Type B pancreatic cell (in vitro differentiated cells): ENCODE measurements at regions not wholly inside any gene's neighbourhood (a gene's known extent, or its start where the extent isn't known, plus 50 kb on each side); places are given as distances from the start of the nearest gene placed in this dataset.

Source experiments
- DNase-seq: peaks from one replicate; pipeline ENCODE4 v3.0.0; 2021; ENCODE audit warnings: mixed read lengths; ENCODE audit not compliant: unreplicated experiment; ENCODE audit errors: extremely low spot score
- H3K27ac Mint-ChIP-seq: 2 replicates; pipeline ENCODE4 v1.8.0; 2021; ENCODE audit warnings: mild to moderate bottlenecking, mixed read lengths
- H3K27me3 Mint-ChIP-seq: 2 replicates; pipeline ENCODE4 v1.8.0; 2021; ENCODE audit warnings: mixed read lengths
- H3K36me3 Mint-ChIP-seq: 2 replicates; pipeline ENCODE4 v1.8.0; 2021; ENCODE audit warnings: mixed read lengths
- H3K4me1 Mint-ChIP-seq: one replicate; pipeline ENCODE4 v1.8.0; 2021; ENCODE audit warnings: mixed read lengths; ENCODE audit not compliant: unreplicated experiment
- H3K4me3 Mint-ChIP-seq: 2 replicates; pipeline ENCODE4 v1.8.0; 2021; ENCODE audit warnings: mild to moderate bottlenecking, mixed read lengths
- H3K9me3 Mint-ChIP-seq: 2 replicates; pipeline ENCODE4 v1.8.0; 2021; ENCODE audit warnings: mixed read lengths
- CTCF ChIP-seq: fragments of 200-600 bp; sonication (generic); conservative IDR thresholded peaks from 2 replicates; pipeline ENCODE4 v1.5.0; 2021; ENCODE audit warnings: antibody characterized with exemption, mild to moderate bottlenecking

GRCh38 chr5:155915601-155916000, 411.4 kb upstream of the SGCD start:
- TF ChIP-seq CTCF: no peak
- Mint-ChIP-seq H3K9me3 (no peaks in the 10 kb centered on the region), H3K4me3 (no peak overlapping the region), H3K27me3 (peaks cover 3% of the 10 kb centered on the region), H3K4me1 (no peaks in the 10 kb centered on the region), H3K36me3 (no peaks in the 10 kb centered on the region), H3K27ac (no peak overlapping the region)
- no peak for DNase-seq

- H3K4me1 Mint-ChIP-seq: no peaks in the 10 kb centered on the region
These were observed 407.8 kb upstream of the SGCD start for GRCh38 chr5:155919126-155919525.

GRCh38 chr5:155919725-155920124, 407.2 kb upstream of the SGCD start:
- Mint-ChIP-seq H3K9me3 (no peaks in the 10 kb centered on the region), H3K4me3 (no peak overlapping the region), H3K27ac (no peak overlapping the region), H3K4me1 (no peaks in the 10 kb centered on the region), H3K27me3 (peaks cover 7% of the 10 kb centered on the region), H3K36me3 (no peaks in the 10 kb centered on the region)
- TF ChIP-seq CTCF: no peak
- DNase-seq: no peak

More at GRCh38 chr5:155919126-155919525, 407.8 kb upstream of the SGCD start:
- no peak for DNase-seq
- Mint-ChIP-seq H3K4me3 (no peak overlapping the region), H3K27me3 (peaks cover 7% of the 10 kb centered on the region), H3K36me3 (no peaks in the 10 kb centered on the region), H3K9me3 (no peaks in the 10 kb centered on the region), H3K27ac (no peak overlapping the region)
- no peak for TF ChIP-seq CTCF

- no peak overlapping the region for H3K27ac Mint-ChIP-seq
- no peaks in the 10 kb centered on the region for H3K9me3 Mint-ChIP-seq
- no peaks in the 10 kb centered on the region for H3K4me1 Mint-ChIP-seq
- peaks cover 7% of the 10 kb centered on the region for H3K27me3 Mint-ChIP-seq
- no peak for TF ChIP-seq CTCF
- H3K4me3 Mint-ChIP-seq: no peak overlapping the region
- no peaks in the 10 kb centered on the region for H3K36me3 Mint-ChIP-seq
- no peak for DNase-seq
These were observed 405.3 kb upstream of the SGCD start for GRCh38 chr5:155921621-155922020.

- Mint-ChIP-seq H3K27ac (no peak overlapping the region), H3K9me3 (no peaks in the 10 kb centered on the region)
These were observed 403.2 kb upstream of the SGCD start for GRCh38 chr5:155923784-155924183.

More at GRCh38 chr5:155923784-155924183, 403.2 kb upstream of the SGCD start:
- Mint-ChIP-seq H3K36me3 (no peaks in the 10 kb centered on the region), H3K4me3 (no peak overlapping the region), H3K27me3 (peaks cover 7% of the 10 kb centered on the region), H3K4me1 (no peaks in the 10 kb centered on the region)
- no peak for TF ChIP-seq CTCF
- DNase-seq: no peak
